ENCODE measurements at regions not wholly inside any gene's neighbourhood (a gene's known extent, or its start where the extent isn't known, plus 50 kb on each side); places are given as distances from the start of the nearest gene placed in this dataset.

DNA sequence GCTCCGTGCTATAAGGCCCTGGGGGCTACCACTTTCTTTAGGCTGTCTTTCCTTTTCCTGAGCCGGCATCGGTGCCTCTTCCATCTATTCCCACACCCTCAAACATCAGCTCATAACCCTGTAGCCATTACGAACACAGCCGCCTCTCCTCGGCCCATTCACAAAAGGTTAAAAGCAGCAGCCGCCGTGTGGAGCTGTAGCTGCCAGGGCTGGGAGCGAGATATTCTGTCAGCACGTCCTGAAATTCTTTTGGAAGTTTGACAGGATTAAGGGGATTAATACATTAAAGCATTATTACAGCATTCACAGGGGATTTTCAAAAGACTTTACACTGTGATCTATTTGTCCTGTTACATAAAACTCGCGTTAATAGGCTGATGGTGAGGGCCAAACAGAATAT is 428.2 kb downstream of the CDK5RAP2 start:
- 24% methylated on average over 12 of the region's 12 CpGs for WGBS
- TF ChIP-seq, protein P1, sequence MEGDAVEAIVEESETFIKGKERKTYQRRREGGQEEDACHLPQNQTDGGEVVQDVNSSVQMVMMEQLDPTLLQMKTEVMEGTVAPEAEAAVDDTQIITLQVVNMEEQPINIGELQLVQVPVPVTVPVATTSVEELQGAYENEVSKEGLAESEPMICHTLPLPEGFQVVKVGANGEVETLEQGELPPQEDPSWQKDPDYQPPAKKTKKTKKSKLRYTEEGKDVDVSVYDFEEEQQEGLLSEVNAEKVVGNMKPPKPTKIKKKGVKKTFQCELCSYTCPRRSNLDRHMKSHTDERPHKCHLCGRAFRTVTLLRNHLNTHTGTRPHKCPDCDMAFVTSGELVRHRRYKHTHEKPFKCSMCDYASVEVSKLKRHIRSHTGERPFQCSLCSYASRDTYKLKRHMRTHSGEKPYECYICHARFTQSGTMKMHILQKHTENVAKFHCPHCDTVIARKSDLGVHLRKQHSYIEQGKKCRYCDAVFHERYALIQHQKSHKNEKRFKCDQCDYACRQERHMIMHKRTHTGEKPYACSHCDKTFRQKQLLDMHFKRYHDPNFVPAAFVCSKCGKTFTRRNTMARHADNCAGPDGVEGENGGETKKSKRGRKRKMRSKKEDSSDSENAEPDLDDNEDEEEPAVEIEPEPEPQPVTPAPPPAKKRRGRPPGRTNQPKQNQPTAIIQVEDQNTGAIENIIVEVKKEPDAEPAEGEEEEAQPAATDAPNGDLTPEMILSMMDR (IDR thresholded peaks at IDR 0.05) = no peak
- DNase-seq (ENCODE audit: low spot score) = no peak

GRCh38 chr9:120151149-120151548 is 428.8 kb downstream of the CDK5RAP2 start:
- intact Hi-C loops (cut with DNase I) = no loop called here
- 75% methylated on average over 3 of the region's 3 CpGs for WGBS
- Histone ChIP-seq H3K36me3 (no peaks in the 10 kb centered on the region), H3K27ac (no peak overlapping the region), H3K27me3 (replicated peaks; ENCODE audit: insufficient read depth) (no peaks in the 10 kb centered on the region), H3K4me1 (replicated peaks) (no peaks in the 10 kb centered on the region), H3K4me3 (no peak overlapping the region), H3K9me3 (no peaks in the 10 kb centered on the region)
- DNase-seq (ENCODE audit: low spot score) = no peak
- no peak for TF ChIP-seq POLR2AphosphoS5 (IDR thresholded peaks at IDR 0.05)

More for the DNA sequence above, 428.2 kb downstream of the CDK5RAP2 start:
- Histone ChIP-seq H3K36me3 (no peaks in the 10 kb centered on the region), H3K4me1 (replicated peaks) (no peaks in the 10 kb centered on the region), H3K4me3 (no peak overlapping the region), H3K9me3 (no peaks in the 10 kb centered on the region), H3K27me3 (replicated peaks; ENCODE audit: insufficient read depth) (no peaks in the 10 kb centered on the region), H3K27ac (no peak overlapping the region)
- intact Hi-C loops (cut with DNase I) = no loop called here

DNA sequence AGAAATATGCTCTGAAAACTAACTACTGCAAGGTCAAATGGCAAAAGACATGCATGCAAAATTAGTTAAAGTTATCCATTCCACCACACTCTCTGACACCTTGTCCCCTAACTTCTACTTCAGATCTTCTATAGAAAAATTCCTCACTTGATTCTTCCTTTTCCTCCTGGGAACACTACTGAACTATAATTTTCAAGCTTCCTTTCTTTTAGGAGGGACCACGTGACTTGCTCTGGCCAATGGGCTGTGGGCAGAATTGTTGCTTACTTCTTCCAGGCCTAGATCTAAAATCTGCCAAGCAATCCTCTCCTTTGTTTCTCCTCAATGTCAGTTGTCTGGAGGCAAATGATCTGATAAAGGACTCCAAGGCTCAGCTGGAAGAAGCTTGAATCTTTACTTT is 441.0 kb downstream of the CDK5RAP2 start:
- WGBS = 92% methylated on average over 1 of the region's 1 CpG
- intact Hi-C loops (cut with DNase I) = no loop called here

DNA sequence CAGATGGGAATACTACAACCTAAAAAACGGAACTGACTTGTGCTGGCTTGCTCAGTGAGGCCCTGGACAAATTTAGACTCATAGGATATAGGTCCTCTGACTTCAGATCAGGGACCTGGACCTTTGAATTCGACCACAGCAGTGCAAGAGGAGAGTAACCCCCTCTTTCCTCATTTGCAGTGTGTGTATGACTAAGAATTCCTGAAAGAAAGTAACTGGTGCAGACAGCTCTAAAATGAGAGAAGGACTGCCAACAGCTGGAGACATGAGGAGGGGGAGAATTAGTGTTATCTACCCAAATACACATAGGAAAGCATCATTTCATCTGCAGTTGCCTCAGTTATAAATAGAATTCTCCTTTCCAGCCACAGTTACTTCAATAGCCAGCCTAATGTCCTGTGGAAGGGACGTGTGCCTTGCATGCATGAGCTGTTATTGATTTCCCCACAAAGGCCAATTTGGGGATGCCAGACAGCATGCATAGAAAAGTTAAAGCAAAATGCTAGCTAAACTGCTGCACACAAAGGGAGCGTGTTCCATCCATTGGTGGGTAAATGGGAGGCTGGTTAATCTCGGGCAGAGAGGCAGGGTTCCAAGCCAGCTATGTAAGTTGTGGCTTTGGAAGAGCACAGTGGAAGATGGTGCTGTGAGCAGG is 442.7 kb downstream of the CDK5RAP2 start:
- no peaks in the 10 kb centered on the region for H3K27me3 ChIP-seq (replicated peaks; ENCODE audit: insufficient read depth)
- intact Hi-C loops (cut with DNase I) = no loop called here
- DNase-seq (ENCODE audit: low spot score) = no peak
- no peaks in the 10 kb centered on the region for H3K9me3 ChIP-seq
- TF ChIP-seq POLR2A (IDR thresholded peaks at IDR 0.05) (no peak), POLR2AphosphoS5 (IDR thresholded peaks at IDR 0.05) (no peak)
- TF ChIP-seq, protein P1 (IDR thresholded peaks at IDR 0.05) = no peak
- 56% methylated on average over 5 of the region's 5 CpGs for WGBS
- no peaks in the 10 kb centered on the region for H3K36me3 ChIP-seq
- H3K4me3 ChIP-seq = no peak overlapping the region
- no peak overlapping the region for H3K27ac ChIP-seq
- no peaks in the 10 kb centered on the region for H3K4me1 ChIP-seq (replicated peaks)

More for the DNA sequence above, 441.0 kb downstream of the CDK5RAP2 start:
- Histone ChIP-seq H3K36me3 (no peaks in the 10 kb centered on the region), H3K4me1 (replicated peaks) (no peaks in the 10 kb centered on the region), H3K27me3 (replicated peaks; ENCODE audit: insufficient read depth) (no peaks in the 10 kb centered on the region), H3K27ac (no peak overlapping the region), H3K4me3 (no peak overlapping the region), H3K9me3 (no peaks in the 10 kb centered on the region)
- TF ChIP-seq POLR2A (IDR thresholded peaks at IDR 0.05) = no peak
- TF ChIP-seq, protein P1 (IDR thresholded peaks at IDR 0.05) = no peak
- TF ChIP-seq POLR2AphosphoS5 (IDR thresholded peaks at IDR 0.05) = no peak
- DNase-seq (ENCODE audit: low spot score) = no peak

GRCh38 chr9:120136696-120137095 is 443.3 kb downstream of the CDK5RAP2 start:
- WGBS = 72% methylated on average over 1 of the region's 1 CpG
- TF ChIP-seq, protein P1 (IDR thresholded peaks at IDR 0.05) = no peak
- TF ChIP-seq POLR2A (IDR thresholded peaks at IDR 0.05) = no peak
- no peak for TF ChIP-seq POLR2AphosphoS5 (IDR thresholded peaks at IDR 0.05)

More at GRCh38 chr9:120136696-120137095, 443.3 kb downstream of the CDK5RAP2 start:
- no peak overlapping the region for H3K27ac ChIP-seq
- no peaks in the 10 kb centered on the region for H3K9me3 ChIP-seq
- no peaks in the 10 kb centered on the region for H3K27me3 ChIP-seq (replicated peaks; ENCODE audit: insufficient read depth)
- intact Hi-C loops (cut with DNase I) = no loop called here
- H3K4me3 ChIP-seq = no peak overlapping the region
- no peaks in the 10 kb centered on the region for H3K36me3 ChIP-seq
- H3K4me1 ChIP-seq (replicated peaks) = no peaks in the 10 kb centered on the region
- DNase-seq (ENCODE audit: low spot score) = no peak
